GM21360 (cell line): ENCODE measurements at regions not wholly inside any gene's neighbourhood (a gene's known extent, or its start where the extent isn't known, plus 50 kb on each side); places are given as distances from the start of the nearest gene placed in this dataset.
A peak's percentile ranks its signal among the peaks of the same experiment; 100 is the strongest.

Experiments used
- ATAC-seq: cut with Tn5 transposase; IDR thresholded peaks from one replicate; pipeline ENCODE4 v1.9.1; 2021; ENCODE audit warnings: mild to moderate bottlenecking, moderate library complexity; ENCODE audit not compliant: unreplicated experiment

GRCh38 chr4:101596781-101597552 lies 193.6 kb upstream of the BANK1 start:
- ATAC-seq: peak; percentile 67

- no peak for ATAC-seq
Measured at GRCh38 chr4:101594588-101594987, 195.9 kb upstream of the BANK1 start.

GRCh38 chr4:101593666-101594065 lies 196.9 kb upstream of the BANK1 start:
- ATAC-seq: no peak

DNA sequence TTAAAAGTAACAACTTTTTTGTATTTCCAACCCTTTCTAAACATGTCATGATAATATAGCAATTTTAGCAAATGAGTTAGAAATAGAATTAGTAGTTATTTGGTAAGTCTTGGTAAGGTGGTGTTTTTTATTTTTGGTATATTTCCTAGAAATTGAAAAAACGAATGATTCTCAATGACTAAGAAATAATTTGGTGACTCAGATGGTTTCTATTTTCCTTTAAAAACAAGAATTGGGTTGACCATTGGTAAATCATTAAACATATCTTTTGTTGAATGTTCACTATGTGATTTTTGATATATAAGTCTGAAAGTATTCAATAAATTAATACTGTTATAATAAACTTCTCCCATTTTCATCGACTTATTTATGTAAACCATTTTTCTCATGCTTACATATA lies 206.2 kb upstream of the BANK1 start:
- ATAC-seq: no peak

DNA sequence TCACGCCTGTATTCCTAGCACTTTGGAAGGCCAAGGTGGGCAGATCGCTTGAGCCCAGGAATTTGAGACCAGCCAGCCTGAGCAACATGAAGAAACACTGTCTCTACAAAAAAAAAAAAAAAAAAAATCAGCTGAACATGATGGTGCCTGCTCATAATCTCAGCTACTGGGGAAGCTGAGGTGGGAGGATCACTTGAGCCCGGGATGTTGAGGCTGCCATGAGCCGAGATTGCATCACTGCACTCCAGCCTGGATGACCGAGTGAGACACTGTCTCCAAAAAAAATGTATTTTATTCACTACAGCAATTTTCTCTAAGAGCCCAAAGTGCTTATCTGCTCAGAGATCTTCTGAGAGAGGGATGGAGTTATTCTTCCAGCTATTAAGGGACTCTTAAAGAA lies 215.8 kb upstream of the PPP3CA start:
- ATAC-seq: no peak

DNA sequence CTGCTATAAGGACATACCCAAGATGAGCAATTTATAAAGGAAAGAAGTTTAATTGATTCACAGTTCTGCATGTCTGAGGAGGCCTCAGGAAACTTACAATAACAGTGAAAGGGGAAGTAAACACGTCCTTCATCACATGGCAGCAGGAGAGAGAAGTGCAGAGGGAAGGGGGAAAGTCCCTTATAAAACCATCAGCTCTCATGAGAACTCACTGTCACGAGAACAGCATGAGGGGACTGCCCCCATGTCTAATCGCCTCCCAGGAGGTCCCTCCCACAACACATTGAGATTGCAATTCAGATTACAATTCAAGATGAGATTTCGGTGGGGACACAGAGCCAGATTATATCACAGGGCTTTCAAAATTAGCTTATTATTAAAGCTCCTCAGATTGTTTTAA lies 209.5 kb upstream of the PPP3CA start:
- ATAC-seq: no peak

DNA sequence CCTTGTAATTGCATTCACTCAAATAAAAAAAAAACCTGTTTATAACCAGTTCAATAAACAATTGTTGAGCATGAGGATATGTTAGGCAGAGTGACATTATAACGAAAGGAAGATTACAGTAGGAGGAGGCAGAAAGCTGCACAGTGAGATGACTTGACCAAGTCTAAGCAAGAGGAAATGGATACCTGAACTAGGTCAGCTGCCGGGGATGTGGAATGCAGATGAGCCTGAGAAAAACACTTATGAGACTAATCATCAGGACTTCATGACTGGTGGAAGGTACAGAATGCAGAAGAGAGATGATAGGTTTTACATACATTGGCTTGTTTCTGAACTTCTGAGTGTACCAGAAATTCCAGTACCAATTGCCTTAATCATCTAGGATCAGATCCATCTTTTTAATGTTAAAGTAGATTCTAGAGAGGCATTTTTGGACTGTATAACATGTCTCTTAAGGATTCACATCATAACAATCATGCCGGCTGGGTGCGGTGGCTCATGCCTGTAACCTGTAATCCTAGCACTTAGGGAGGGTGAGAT lies 208.1 kb upstream of the PPP3CA start:
- no peak for ATAC-seq

GRCh38 chr4:101540336-101540735 lies 193.0 kb upstream of the PPP3CA start:
- no peak for ATAC-seq

DNA sequence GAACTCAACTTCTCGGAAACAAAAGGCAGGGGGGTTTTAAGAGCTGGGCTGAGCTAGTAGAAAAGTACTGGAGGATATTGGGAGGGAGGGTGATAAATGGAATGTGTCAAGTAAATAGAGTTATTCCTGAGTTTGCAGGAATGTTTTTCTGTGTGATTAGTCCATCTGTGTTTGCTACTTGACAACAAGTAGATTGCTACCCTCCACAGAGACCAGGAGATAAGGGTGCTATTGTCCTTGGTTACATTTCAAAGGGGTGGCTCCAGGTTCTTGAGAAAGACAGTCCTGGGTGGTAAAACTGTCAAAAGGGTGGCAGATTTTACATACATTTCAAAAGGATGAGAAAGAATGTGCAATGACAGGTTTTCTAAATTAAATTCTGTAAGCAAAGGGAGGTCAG lies 181.2 kb upstream of the PPP3CA start:
- no peak for ATAC-seq

- peak; percentile 97 for ATAC-seq
Measured at GRCh38 chr4:101527188-101527587, 179.9 kb upstream of the PPP3CA start.

DNA sequence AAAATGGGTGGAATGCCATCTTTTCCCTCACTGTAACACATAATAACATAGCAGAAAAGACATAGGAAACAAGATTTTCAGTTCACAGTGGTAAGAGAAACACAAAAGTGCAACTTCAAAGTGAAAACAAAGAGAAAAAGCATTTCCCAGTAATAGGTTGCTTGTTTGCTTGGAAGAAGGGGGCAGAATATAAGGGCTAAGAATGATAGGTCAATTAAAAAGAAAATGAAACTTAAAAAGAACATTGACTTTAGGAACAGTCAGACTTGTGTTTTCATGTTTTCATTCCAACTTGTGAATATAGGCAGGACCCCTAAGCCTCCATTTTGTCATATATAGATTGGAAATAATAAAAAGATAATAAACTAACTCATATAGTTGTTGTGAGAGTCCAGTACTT lies 168.2 kb upstream of the PPP3CA start:
- no peak for ATAC-seq

DNA sequence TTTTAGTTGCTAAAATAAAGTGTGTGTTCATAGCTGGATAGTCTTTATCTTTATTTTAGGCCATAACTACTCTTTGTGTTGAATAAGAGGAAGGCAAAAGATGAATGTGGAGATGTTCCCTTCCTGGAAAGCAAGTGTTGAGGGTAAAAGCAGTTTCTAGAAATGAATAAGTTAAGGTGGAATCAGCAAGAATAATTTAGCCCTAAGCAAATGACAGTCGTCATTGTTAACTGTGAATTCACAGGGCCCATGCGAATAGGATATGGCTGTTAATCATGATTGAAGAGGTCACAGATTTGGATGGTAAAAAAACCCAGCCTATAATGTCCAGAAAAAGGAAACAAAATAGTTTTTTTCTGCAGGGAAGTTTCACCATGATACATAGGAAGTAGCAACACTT lies 167.8 kb upstream of the PPP3CA start:
- ATAC-seq: no peak

DNA sequence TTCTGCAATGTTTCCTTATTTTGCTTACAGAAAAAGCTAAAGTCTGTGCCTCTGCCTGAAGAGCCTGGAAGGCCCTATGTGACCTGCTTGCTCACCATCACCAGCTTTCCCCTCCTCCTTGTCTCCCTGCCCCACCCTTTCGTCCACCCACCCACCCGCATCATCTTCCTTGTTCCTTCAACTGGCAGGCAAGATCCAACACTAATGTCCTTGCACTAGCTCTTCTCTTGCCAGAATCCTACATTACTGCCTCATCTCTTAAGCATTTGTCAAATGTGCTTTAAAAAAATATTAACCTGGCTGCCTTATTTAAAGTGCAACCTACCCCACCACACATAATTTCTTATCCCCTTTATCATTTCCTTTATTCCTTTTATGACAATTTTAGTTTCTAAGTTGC lies 165.1 kb upstream of the PPP3CA start:
- ATAC-seq: no peak

- ATAC-seq: no peak
Measured at GRCh38 chr4:101501421-101501820, 154.1 kb upstream of the PPP3CA start.

GRCh38 chr4:101500742-101501141 lies 153.4 kb upstream of the PPP3CA start:
- ATAC-seq: no peak

DNA sequence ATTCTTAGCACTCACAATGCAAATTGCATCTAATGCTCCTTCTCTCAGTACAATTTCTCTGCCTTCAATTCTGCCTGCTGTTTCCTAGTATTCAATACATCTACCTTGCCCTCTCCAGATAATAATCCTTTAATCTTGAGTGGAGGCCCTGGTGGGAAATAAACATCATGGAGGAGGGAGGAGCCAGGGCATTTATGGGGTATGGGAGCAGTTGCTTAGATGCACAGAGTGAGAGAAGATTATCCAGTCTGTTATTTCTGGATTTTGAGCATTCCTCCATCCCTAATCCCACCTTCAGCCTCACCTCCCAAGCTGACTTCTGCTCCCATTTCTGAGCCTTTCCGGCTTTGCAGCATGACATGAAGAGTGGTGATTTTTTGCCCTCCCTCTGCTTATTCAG lies 127.9 kb upstream of the PPP3CA start:
- ATAC-seq: no peak

GRCh38 chr4:101471201-101471600 lies 123.9 kb upstream of the PPP3CA start:
- no peak for ATAC-seq

DNA sequence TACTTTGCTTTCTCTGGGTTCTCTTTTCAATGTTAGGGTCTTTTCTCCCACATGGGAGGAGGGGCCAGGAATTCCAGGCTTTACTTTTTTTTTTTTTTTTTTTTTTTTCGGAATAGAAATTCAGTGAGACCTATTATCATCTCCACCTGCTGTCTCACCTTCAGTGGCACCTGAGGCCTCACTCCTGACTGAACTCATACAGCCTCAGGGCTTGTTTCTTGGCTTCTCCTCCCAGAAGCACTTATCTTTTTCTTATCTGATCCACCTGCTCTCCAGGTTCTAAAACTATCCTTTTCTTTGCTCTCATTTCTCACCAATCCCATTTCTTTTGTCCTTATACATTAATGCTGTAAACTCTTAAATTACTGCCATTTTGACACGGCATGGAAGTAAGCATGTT lies 117.3 kb upstream of the PPP3CA start:
- ATAC-seq: no peak

DNA sequence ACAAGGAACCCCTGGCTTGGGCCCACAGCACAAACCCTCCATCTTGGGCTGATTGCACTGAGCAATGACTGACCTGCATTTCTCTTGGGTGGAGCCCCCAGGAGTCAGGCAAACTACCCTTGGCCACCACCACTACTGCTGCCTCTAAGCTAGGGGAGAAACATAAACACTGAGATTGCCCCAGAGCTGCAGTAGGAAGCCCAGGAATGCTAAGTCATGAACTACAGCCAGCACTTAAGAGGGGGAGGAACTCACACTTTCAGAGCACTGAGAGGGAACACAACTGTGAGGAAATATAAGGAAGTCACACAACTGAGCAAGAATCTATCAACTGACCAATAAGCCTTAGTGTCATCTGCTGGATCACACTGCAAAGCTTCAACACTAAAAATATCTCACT lies 111.6 kb upstream of the PPP3CA start:
- ATAC-seq: no peak

DNA sequence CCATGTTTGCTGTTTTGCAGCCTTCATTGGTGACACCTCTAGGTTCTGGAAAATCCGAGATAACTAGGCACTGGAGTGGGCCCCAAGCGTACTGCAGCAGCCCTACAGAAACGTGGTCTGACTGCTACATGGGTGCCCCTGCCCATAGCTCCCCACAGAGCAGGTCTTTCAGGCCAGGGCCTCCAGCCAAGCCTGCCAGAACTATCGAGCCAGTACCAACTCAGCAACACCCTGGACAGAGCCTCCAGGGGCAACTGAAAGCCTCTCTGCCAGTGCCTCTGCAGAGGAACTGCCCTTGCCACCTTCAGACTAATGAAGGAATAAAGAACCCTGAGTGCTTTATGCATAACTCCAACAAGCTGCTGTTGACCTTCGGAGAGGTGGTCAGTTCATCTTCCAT lies 111.1 kb upstream of the PPP3CA start:
- no peak for ATAC-seq

DNA sequence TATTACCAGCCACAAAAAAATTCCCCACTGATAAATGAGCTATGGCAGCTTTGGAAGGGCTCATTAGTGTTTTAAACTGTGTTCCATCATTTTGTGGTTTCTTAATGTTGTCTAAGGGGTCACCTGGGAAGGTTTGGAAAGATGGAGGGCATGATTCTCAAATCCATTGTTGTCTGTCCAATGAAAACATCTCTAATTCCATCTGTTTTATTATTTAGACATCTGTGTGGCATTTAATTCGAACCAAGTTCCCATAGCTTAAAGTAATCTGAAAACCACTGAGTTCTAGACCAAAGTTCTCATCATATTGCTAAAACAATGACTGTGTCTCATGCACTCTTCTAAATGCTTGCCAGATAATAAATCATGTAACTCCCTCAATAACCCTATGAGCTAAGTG lies 103.8 kb upstream of the PPP3CA start:
- no peak for ATAC-seq

GRCh38 chr4:101441446-101441845 lies 94.1 kb upstream of the PPP3CA start:
- no peak for ATAC-seq

GRCh38 chr4:101439926-101440325 lies 92.6 kb upstream of the PPP3CA start:
- ATAC-seq: no peak
